GM21526 (cell line): ENCODE measurements at regions not wholly inside any gene's neighbourhood (a gene's known extent, or its start where the extent isn't known, plus 50 kb on each side); places are given as distances from the start of the nearest gene placed in this dataset.
A peak's percentile ranks its signal among the peaks of the same experiment; 100 is the strongest.

Experiments
- ATAC-seq: cut with Tn5 transposase; IDR thresholded peaks from one replicate; pipeline ENCODE4 v1.9.1; 2021; ENCODE audit warnings: moderate library complexity; ENCODE audit not compliant: unreplicated experiment, low FRiP score

DNA sequence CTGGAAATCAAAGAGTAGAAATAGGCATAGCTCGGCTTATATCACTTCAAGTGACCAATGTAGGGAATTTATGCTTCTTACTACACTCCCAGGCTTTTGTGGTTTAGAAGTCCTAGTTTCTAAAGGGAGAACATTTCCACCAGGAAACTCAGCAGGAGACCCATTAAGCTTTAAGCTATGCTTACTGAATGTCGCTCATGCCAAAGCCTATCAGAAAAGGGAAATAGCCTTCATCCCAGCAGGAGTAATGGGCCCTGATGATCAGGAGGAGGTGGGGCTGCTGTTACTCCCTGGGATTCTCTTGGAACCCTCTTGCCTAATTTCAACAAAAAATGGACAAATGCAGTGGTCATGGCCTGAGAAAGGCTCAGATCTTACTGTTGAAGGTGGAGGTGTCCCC, 54.5 kb upstream of the SEMA6A start:
- no peak for ATAC-seq

DNA sequence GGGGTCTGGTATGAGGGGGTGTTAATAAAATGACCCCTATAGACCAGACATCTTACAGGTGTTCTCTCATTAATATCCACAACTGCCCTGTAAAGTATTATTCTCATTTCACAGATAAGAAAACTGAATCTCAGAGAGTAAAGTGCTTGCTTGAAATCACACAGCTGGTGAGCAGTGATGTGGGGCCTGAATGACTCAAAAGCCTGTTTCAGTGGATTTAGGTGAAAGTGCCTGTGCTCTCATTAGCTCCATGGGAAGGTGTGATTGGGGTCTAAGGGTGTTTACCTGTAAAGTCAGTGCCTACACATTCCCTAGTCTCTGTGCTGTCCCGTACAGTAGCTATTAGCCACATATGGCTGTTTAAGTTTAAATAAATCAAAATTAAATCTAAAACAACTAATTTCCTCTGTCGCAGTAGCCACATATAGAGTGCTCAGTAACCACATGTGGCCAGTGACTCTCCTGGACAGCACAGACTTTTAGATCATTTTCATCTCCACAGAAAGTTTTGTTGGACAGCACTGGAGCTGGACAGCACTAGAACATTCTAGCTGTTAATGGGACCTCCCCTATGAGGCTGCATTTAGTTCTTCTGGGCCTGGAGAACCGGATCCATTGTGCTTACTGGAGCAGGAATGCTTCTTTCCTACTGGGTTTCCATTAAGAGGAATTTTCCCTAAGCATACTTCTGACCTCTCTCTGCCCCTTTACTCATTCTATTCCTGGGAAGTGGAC, 52.5 kb upstream of the SEMA6A start:
- peak; percentile 88 for ATAC-seq

DNA sequence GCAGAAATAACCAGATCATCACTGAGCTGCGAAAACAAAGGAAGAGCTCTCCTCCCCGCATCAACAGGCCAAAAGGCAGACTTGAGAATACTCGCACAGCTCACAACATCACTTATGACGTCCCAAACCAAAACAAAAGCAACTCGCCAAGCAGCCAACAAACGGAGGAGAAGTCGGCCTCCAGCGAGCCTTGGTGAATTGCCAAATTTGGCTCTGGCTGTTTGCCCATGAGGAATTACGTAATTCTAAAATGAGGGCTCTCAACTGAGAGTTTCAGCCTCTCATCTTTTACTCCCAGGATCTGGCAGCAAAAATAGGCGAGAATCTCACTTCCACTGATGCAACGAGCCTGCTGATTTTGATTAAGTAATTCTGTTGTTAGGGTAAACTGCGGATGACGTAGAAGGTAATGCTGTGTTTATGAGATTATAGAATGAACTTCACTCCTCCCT, 51.7 kb upstream of the SEMA6A start:
- no peak for ATAC-seq
